Left lung (tissue), 4 donors: ENCODE measurements at regions not wholly inside any gene's neighbourhood (a gene's known extent, or its start where the extent isn't known, plus 50 kb on each side); places are given as distances from the start of the nearest gene placed in this dataset.

Experiments used
- ATAC-seq: fragments of 200-7000 bp; cut with Tn5 transposase; one replicate; pipeline ENCODE4 v1.9.1; 2020; ENCODE audit warnings: moderate library complexity
- DNase-seq, 4 donors: peaks; one replicate each; pipeline ENCODE4 v3.0.0-alpha.2; 2013 to 2020
- H3K27ac ChIP-seq, 2 donors: fragments of 200-600 bp; sonication (generic) in 1 of 2; one replicate each; pipeline versions ENCODE4 v1.5.0 to v1.8.0; 2020 to 2021
- H3K27me3 ChIP-seq, 2 donors: fragments of 200-600 bp; sonication (generic) in 1 of 2; one replicate each; pipeline versions ENCODE4 v1.5.0 to v1.8.0; 2020 to 2021
- H3K36me3 ChIP-seq, 2 donors: fragments of 200-600 bp; sonication (generic) in 1 of 2; one replicate each; pipeline versions ENCODE4 v1.5.0 to v1.8.0; 2020 to 2021
- H3K4me1 ChIP-seq, 2 donors: fragments of 200-600 bp; one replicate each; pipeline ENCODE4 v1.8.0; 2021
- H3K4me3 ChIP-seq, 2 donors: fragments of 200-600 bp; sonication (generic) in 1 of 2; one replicate each; pipeline versions ENCODE4 v1.5.0 to v1.8.0; 2020 to 2021; ENCODE audit warnings: mild to moderate bottlenecking in 1 of 2
- H3K9me3 ChIP-seq, 2 donors: fragments of 200-600 bp; sonication (generic) in 1 of 2; one replicate each; pipeline versions ENCODE4 v1.5.0 to v1.8.0; 2020 to 2021
- intact Hi-C, 2 donors: fragments of 100-400 bp; cut with DNase I; formaldehyde crosslinking; loops; one replicate each; pipeline versions ENCODE4 v1.11.2 to v1.14.2; 2022
- TF ChIP-seq, protein P1 (sequence below), 2 donors: fragments of 200-600 bp; sonication (generic) in 1 of 2; IDR thresholded peaks; one replicate each; pipeline versions ENCODE4 v1.5.0 to v1.8.0; 2021; ENCODE audit warnings: antibody characterized with exemption in 2 of 2
- donor health status: DM: no; HTN: yes; CAD: no.
- donor health status: DM: no; HTN: no; CAD: no.

DNA sequence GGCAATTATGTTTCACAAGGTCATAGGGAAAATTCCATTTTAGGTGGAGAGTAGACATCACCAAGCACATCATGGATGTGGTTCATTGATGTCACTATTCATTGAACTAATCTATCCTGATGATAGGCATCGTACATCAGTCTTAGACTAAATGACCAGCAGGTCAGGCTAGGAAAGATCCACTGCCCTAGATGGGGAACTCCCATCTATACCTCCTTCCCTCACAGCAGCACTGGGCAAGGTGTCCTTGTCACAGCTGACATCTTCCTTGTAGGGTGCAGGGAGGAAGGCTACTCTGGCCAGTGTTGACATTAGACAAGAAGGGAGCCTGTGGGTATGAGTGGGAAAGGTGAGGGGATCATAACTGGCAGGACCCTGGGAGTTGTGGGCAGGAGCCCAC is 63.8 kb upstream of the CAPRIN2 start:
- intact Hi-C loops: no loop called here
- DNase-seq (no peak), ATAC-seq (no peak)
- Histone ChIP-seq H3K4me1 (peaks cover 6 to 18% of the 10 kb centered on the region in 2 donors), H3K4me3 (no peak overlapping the region), H3K27ac (no peak overlapping the region), H3K9me3 (no peaks in the 10 kb centered on the region), H3K27me3 (peaks cover 0 to 27% of the 10 kb centered on the region in 2 donors), H3K36me3 (no peaks in the 10 kb centered on the region)
- TF ChIP-seq, protein P1, sequence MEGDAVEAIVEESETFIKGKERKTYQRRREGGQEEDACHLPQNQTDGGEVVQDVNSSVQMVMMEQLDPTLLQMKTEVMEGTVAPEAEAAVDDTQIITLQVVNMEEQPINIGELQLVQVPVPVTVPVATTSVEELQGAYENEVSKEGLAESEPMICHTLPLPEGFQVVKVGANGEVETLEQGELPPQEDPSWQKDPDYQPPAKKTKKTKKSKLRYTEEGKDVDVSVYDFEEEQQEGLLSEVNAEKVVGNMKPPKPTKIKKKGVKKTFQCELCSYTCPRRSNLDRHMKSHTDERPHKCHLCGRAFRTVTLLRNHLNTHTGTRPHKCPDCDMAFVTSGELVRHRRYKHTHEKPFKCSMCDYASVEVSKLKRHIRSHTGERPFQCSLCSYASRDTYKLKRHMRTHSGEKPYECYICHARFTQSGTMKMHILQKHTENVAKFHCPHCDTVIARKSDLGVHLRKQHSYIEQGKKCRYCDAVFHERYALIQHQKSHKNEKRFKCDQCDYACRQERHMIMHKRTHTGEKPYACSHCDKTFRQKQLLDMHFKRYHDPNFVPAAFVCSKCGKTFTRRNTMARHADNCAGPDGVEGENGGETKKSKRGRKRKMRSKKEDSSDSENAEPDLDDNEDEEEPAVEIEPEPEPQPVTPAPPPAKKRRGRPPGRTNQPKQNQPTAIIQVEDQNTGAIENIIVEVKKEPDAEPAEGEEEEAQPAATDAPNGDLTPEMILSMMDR (IDR thresholded peaks at IDR 0.05): no peak

DNA sequence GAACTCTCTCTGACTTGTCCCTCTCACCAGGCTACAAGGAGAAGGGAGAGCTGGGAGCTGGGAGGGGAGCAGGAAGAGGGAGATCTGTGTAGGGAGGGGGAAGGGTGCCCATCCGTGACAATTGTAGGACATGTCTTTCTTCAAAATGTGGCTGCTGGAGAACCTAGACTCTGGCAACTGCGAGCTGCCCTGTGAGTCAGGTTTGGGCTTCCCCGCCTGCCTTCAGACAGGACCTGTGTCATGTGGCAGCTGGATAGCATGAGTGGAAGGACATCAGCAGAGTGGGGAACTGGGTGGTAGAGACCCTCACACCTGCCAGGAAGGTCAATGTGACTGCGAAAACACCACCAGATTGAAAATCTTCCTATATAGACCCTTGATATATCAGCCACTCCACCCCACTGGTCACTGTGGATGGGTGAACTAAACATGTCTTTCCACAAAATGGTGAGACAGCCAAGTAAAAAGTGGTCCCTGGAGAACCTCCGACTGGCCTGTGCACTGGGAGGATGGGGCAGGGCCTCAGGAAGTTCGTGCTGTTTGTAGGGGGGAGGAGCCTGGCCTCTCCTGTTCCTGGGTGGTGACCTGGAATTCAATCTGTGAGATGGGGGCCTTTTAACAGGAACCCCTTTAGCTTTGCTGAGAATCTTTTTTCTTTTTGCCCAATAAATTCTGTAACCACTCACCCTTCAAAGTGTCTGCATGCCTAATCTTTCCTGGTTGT is 62.2 kb upstream of the CAPRIN2 start:
- intact Hi-C loops: no loop called here
- H3K4me3 ChIP-seq: no peak overlapping the region
- no peak for DNase-seq
- peaks cover 0 to 5% of the 10 kb centered on the region in 2 donors for H3K4me1 ChIP-seq
- no peaks in the 10 kb centered on the region for H3K9me3 ChIP-seq
- peaks cover 0 to 10% of the 10 kb centered on the region in 2 donors for H3K27me3 ChIP-seq
- TF ChIP-seq, protein P1 (IDR thresholded peaks at IDR 0.05): no peak
- H3K36me3 ChIP-seq: no peaks in the 10 kb centered on the region
- no peak for ATAC-seq
- H3K27ac ChIP-seq: no peak overlapping the region

- Histone ChIP-seq H3K27ac (no peak overlapping the region), H3K4me1 (no peaks in the 10 kb centered on the region), H3K27me3 (no peaks in the 10 kb centered on the region), H3K36me3 (no peaks in the 10 kb centered on the region), H3K4me3 (no peak overlapping the region), H3K9me3 (no peaks in the 10 kb centered on the region)
- DNase-seq (no peak), ATAC-seq (no peak)
- TF ChIP-seq, protein P1 (IDR thresholded peaks at IDR 0.05): no peak
- intact Hi-C loops: no loop called here
Measured at GRCh38 chr12:30814295-30814655, 59.5 kb upstream of the CAPRIN2 start.

GRCh38 chr12:30813525-30814294 is 59.0 kb upstream of the CAPRIN2 start:
- ATAC-seq: no peak
- H3K9me3 ChIP-seq: no peaks in the 10 kb centered on the region

GRCh38 chr12:30811966-30812365 is 57.2 kb upstream of the CAPRIN2 start:
- TF ChIP-seq, protein P1 (IDR thresholded peaks at IDR 0.05): no peak
- Histone ChIP-seq H3K27ac (no peak overlapping the region), H3K4me3 (no peak overlapping the region), H3K4me1 (no peaks in the 10 kb centered on the region), H3K36me3 (no peaks in the 10 kb centered on the region), H3K27me3 (no peaks in the 10 kb centered on the region), H3K9me3 (no peaks in the 10 kb centered on the region)
- DNase-seq (no peak), ATAC-seq (no peak)
- intact Hi-C loops: no loop called here

More at GRCh38 chr12:30813525-30814294, 59.0 kb upstream of the CAPRIN2 start:
- no peak for DNase-seq
- Histone ChIP-seq H3K27ac (no peak overlapping the region), H3K4me3 (no peak overlapping the region), H3K27me3 (no peaks in the 10 kb centered on the region), H3K4me1 (no peaks in the 10 kb centered on the region), H3K36me3 (no peaks in the 10 kb centered on the region)
- intact Hi-C loops: no loop called here
- TF ChIP-seq, protein P1 (IDR thresholded peaks at IDR 0.05): no peak
